HUES64 (cell line): ENCODE measurements at regions not wholly inside any gene's neighbourhood (a gene's known extent, or its start where the extent isn't known, plus 50 kb on each side); places are given as distances from the start of the nearest gene placed in this dataset.

Source experiments
- H3K27ac ChIP-seq: 2 replicates; pipeline ENCODE4 v1.7.0; 2013; ENCODE audit warnings: low read depth, low read length, inconsistent platforms
- H3K27me3 ChIP-seq: 2 replicates; pipeline ENCODE4 v1.6.1; 2013; ENCODE audit warnings: mild to moderate bottlenecking, low read length; ENCODE audit not compliant: insufficient read depth
- H3K36me3 ChIP-seq: 2 replicates; pipeline ENCODE4 v1.6.1; 2013; ENCODE audit warnings: mild to moderate bottlenecking, low read length; ENCODE audit not compliant: insufficient read depth
- H3K4me1 ChIP-seq: 2 replicates; pipeline ENCODE4 v1.6.1; 2013; ENCODE audit warnings: mild to moderate bottlenecking, low read length, moderate library complexity; ENCODE audit not compliant: insufficient read depth
- H3K4me3 ChIP-seq: 2 replicates; pipeline ENCODE4 v1.5.1; 2013; ENCODE audit warnings: mild to moderate bottlenecking, low read length, moderate library complexity
- H3K9ac ChIP-seq: 2 replicates; pipeline ENCODE4 v1.6.1; 2013; ENCODE audit warnings: mild to moderate bottlenecking, low read depth, low read length
- H3K9me3 ChIP-seq: 2 replicates; pipeline ENCODE4 v1.6.1; 2013; ENCODE audit warnings: low read depth, low read length; ENCODE audit not compliant: insufficient read depth
- WGBS: fragments of 150-250, 120-280 bp; methylation state at CpG from one replicate; pipeline ENCODE4 v1.1.7; 2013; ENCODE audit warnings: missing lambda C conversion rate; 5-methylcytosine and 5-hydroxymethylcytosine counted together

DNA sequence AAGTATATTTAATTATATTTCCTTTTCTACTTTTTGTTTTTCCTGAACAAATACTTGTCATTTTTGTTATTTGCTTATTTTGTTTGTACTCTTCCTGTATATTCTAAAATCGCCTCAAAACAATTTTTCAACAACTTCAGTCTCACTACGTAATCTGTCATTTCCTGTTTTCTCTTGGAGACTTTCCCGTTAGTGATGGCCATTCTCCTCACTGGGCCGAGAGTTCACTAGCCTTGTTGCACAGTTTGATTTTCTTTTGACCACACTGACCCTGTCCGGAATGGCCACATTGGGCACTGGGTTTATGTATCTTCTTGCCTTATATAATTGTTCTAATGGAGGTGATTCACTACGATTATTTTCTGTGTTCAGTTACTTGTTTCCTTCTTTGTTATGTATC is 726.1 kb downstream of the FAM181B start:
- Histone ChIP-seq H3K4me3 (no peak overlapping the region), H3K36me3 (no peaks in the 10 kb centered on the region), H3K4me1 (no peaks in the 10 kb centered on the region), H3K9me3 (no peaks in the 10 kb centered on the region), H3K9ac (no peak overlapping the region), H3K27ac (no peak overlapping the region), H3K27me3 (no peaks in the 10 kb centered on the region)
- WGBS, result 90% methylated on average over 5 of the region's 6 CpGs

DNA sequence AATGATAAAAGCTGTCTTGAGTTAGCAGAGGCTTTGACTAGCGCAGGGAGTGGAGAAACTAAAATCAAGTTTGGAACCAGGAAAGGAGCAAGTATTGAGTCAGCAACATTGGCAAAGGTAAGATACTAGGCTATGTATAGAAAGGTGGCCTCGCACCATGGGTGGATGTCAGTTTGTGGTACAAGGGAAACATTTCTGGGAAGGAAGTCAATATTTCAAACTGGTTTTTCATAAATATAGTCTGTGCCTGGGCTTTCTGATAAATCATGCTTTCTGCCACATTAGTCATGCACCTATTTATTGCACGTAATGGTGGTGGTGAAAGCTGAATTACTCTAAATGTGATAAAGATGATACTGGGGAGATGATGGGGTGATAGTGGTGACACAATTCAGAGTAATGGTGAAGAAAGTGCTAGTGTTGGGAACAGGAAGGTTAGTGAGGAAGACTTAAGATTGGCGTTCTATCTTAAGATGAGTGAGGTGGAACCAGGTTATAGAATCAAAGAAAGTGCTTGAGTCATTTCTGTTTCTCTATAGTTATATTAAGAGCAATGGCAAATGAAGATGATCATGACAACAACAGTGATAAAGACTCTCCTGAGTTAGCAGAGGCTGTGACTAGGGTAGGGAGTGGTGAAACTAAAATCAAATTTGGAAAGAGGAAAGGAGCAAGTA is 729.0 kb downstream of the FAM181B start:
- no peak overlapping the region for H3K27ac ChIP-seq
- 88% methylated on average over 4 of the region's 4 CpGs for WGBS
- H3K9ac ChIP-seq, result no peak overlapping the region
- H3K9me3 ChIP-seq, result no peaks in the 10 kb centered on the region
- no peak overlapping the region for H3K4me3 ChIP-seq
- H3K36me3 ChIP-seq, result no peaks in the 10 kb centered on the region
- no peaks in the 10 kb centered on the region for H3K4me1 ChIP-seq
- no peaks in the 10 kb centered on the region for H3K27me3 ChIP-seq

GRCh38 chr11:82003671-82004515 is 729.8 kb downstream of the FAM181B start:
- WGBS, result 75% methylated on average over 7 of the region's 7 CpGs
- H3K9ac ChIP-seq, result no peak overlapping the region
- H3K27ac ChIP-seq, result no peak overlapping the region
- H3K4me1 ChIP-seq, result no peaks in the 10 kb centered on the region
- H3K9me3 ChIP-seq, result no peaks in the 10 kb centered on the region
- H3K4me3 ChIP-seq, result no peak overlapping the region
- no peaks in the 10 kb centered on the region for H3K27me3 ChIP-seq
- no peaks in the 10 kb centered on the region for H3K36me3 ChIP-seq

DNA sequence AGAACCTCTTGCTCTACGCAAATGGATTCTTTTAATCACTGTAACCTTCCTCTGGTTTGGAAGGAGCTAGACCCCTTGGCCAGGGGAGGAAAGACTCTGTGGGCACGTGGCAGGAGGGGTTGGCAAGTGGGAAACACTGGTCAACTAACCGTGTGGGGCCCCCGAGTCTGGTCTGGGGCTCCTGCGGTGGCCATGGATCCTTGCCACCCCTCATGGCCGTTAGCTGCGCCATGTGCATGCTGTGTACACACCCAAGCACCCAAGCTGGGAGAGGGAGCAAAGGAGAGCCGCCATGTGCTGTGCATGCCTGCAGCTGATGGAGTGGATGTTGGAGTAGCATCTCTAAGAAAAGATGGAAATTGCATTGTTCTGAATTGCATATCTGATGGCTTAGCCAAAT is 730.6 kb downstream of the FAM181B start:
- Histone ChIP-seq H3K4me1 (no peaks in the 10 kb centered on the region), H3K9ac (no peak overlapping the region), H3K36me3 (no peaks in the 10 kb centered on the region), H3K9me3 (no peaks in the 10 kb centered on the region), H3K27ac (no peak overlapping the region), H3K27me3 (no peaks in the 10 kb centered on the region), H3K4me3 (no peak overlapping the region)
- 93% methylated on average over 8 of the region's 8 CpGs for WGBS

GRCh38 chr11:81995889-81996288 is 737.8 kb downstream of the FAM181B start:
- Histone ChIP-seq H3K36me3 (no peaks in the 10 kb centered on the region), H3K4me1 (no peaks in the 10 kb centered on the region)

GRCh38 chr11:81993755-81994154 is 739.9 kb downstream of the FAM181B start:
- no peaks in the 10 kb centered on the region for H3K36me3 ChIP-seq
- no peaks in the 10 kb centered on the region for H3K27me3 ChIP-seq
- no peak overlapping the region for H3K9ac ChIP-seq
- no peak overlapping the region for H3K27ac ChIP-seq
- no peak overlapping the region for H3K4me3 ChIP-seq
- no peaks in the 10 kb centered on the region for H3K4me1 ChIP-seq
- peaks cover 9% of the 10 kb centered on the region for H3K9me3 ChIP-seq

More at GRCh38 chr11:81995889-81996288, 737.8 kb downstream of the FAM181B start:
- H3K4me3 ChIP-seq, result no peak overlapping the region
- 92% methylated on average over 8 of the region's 8 CpGs for WGBS
- H3K9me3 ChIP-seq, result peaks cover 9% of the 10 kb centered on the region
- H3K27ac ChIP-seq, result no peak overlapping the region
- no peak overlapping the region for H3K9ac ChIP-seq
- H3K27me3 ChIP-seq, result no peaks in the 10 kb centered on the region

DNA sequence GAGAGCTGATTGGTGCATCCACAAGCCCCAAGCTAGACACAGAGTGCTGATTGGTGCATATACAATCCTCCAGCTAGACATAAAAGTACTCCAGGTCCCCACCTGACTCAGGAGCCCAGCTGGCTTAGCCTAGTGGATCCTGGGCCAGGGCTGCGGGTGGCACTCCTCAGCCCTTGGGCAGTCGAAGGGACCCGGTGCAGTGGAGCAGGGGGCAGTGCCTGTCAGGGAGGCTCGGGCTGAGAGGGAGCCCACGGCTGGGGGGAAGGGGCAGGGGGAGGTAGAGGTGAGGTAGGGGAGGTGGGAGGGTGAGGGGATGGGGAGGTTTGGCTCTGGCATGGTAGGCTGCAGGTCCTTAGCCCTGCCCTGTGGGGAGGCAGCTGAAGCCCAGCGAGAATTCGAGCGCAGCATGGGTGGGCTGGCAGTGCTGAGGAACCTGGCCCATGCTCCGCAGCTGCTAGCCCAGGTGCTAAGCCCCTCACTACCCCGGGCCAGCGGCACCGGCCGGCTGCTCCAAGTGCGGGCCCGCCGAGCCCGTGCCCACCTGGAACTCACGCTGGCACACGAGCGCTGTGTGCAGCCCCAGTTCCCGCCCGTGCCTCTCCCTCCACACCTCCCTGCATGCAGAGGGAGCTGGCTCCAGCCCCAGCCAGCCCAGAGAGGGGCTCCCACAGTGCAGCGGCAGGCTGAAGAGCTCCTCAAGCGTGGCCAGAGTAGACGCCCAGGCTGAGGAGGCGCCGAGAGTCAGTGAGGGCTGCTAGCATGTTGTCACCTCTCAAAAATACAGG is 742.8 kb downstream of the FAM181B start:
- Histone ChIP-seq H3K27me3 (no peaks in the 10 kb centered on the region), H3K9me3 (peaks cover 20% of the 10 kb centered on the region), H3K4me3 (no peak overlapping the region), H3K36me3 (no peaks in the 10 kb centered on the region), H3K9ac (no peak overlapping the region), H3K27ac (no peak overlapping the region), H3K4me1 (no peaks in the 10 kb centered on the region)
- WGBS, result 95% methylated on average over 27 of the region's 27 CpGs

- Histone ChIP-seq H3K4me1 (no peaks in the 10 kb centered on the region), H3K4me3 (no peak overlapping the region), H3K9me3 (peaks cover 20% of the 10 kb centered on the region), H3K27me3 (no peaks in the 10 kb centered on the region), H3K36me3 (no peaks in the 10 kb centered on the region), H3K9ac (no peak overlapping the region), H3K27ac (no peak overlapping the region)
- WGBS, result 95% methylated on average over 3 of the region's 3 CpGs
Measured at GRCh38 chr11:81989093-81989492, 744.6 kb downstream of the FAM181B start.

- no peak overlapping the region for H3K4me3 ChIP-seq
- 95% methylated on average over 3 of the region's 3 CpGs for WGBS
- H3K27me3 ChIP-seq, result no peaks in the 10 kb centered on the region
Measured at GRCh38 chr11:81987829-81988472, 745.7 kb downstream of the FAM181B start.

GRCh38 chr11:81986556-81987161 is 747.0 kb downstream of the FAM181B start:
- Histone ChIP-seq H3K36me3 (no peaks in the 10 kb centered on the region), H3K4me1 (no peaks in the 10 kb centered on the region), H3K27ac (no peak overlapping the region), H3K9me3 (peaks cover 18% of the 10 kb centered on the region), H3K27me3 (no peaks in the 10 kb centered on the region), H3K9ac (no peak overlapping the region), H3K4me3 (no peak overlapping the region)
- 93% methylated on average over 31 of the region's 31 CpGs for WGBS

More at GRCh38 chr11:81987829-81988472, 745.7 kb downstream of the FAM181B start:
- Histone ChIP-seq H3K9ac (no peak overlapping the region), H3K9me3 (peaks cover 20% of the 10 kb centered on the region), H3K36me3 (no peaks in the 10 kb centered on the region), H3K27ac (no peak overlapping the region), H3K4me1 (no peaks in the 10 kb centered on the region)
